TTC549 (cell line): ENCODE measurements at regions not wholly inside any gene's neighbourhood (a gene's known extent, or its start where the extent isn't known, plus 50 kb on each side); places are given as distances from the start of the nearest gene placed in this dataset.
A peak's percentile ranks its signal among the peaks of the same experiment; 100 is the strongest.
"Not testable (repeated sequence)": the region's sequence is repeated elsewhere in the genome, so short reads cannot be mapped to it uniquely, and the experiment has no call there.

Experiments
- FAIRE-seq: peaks from 2 replicates; lab custom pipeline; 2012; peaks lifted over from hg19 to GRCh38; lab: Jason Lieb, UNC

GRCh38 chr10:52950578-52950977, 178.0 kb upstream of the MBL2 start:
- no peak for FAIRE-seq

GRCh38 chr10:52949899-52950298, 177.3 kb upstream of the MBL2 start:
- FAIRE-seq = no peak

DNA sequence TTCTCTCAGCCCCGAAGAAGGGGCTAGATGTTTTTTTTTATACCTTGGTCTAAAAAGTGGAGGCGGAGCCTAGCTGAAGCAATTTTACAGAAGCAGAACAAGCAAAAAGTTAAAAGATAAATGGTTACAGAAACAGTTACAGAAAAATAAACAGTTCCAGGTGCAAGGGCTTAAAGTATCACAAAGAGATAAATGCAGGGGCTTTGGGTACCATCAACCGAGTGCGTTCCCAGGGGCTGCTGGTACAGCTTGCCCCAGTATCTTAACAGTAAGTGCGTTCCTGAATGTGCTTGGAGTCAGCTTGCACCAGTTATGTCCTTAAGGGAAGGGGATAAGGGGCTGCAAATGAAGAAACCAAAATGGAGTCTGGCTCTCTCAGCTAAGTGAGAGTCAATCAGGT, 173.9 kb upstream of the MBL2 start:
- no peak for FAIRE-seq

- FAIRE-seq = not testable (repeated sequence)
Observed at GRCh38 chr10:52945521-52945920, 172.9 kb upstream of the MBL2 start.

- FAIRE-seq = no peak
Observed at GRCh38 chr10:52940921-52941320, 168.3 kb upstream of the MBL2 start.

DNA sequence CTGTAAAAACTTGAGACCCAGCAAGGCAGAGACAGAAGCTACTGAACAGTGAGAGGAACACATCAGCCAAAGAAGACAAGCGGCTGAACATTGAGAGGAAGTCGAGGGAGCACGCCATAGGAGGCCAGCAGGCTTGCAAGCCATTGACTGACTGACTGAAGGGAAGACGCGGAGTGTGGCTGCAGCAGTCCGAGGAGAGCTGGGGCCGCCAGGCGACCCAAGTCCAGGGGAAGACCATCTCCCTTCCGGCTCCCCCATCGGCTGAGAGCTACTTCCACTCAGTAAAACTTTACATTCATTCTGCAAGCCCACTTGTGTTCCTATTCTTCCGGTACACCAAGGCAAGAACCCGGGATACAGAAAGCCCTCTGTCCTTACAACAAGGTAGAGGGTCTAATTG, 167.3 kb upstream of the MBL2 start:
- FAIRE-seq = no peak

DNA sequence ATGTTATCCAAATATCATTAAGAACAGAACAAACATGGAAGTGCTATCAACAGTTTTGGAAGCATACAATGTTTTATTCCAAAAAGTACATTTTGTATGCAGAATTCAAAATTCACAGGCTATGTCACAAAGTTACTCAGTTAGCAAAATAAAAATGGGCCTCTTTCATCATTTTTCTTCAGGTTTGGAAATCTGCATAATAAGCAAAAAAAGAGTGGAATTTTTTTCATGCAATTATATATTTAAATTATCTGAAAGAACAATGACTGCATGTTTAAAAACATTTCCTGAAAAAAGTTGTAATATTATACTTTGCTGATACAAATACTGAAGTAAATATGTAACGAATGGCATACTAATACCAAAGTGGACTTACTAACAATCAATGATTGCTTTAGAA, 161.2 kb upstream of the MBL2 start:
- no peak for FAIRE-seq

GRCh38 chr10:52927678-52928077, 155.1 kb upstream of the MBL2 start:
- FAIRE-seq = no peak

DNA sequence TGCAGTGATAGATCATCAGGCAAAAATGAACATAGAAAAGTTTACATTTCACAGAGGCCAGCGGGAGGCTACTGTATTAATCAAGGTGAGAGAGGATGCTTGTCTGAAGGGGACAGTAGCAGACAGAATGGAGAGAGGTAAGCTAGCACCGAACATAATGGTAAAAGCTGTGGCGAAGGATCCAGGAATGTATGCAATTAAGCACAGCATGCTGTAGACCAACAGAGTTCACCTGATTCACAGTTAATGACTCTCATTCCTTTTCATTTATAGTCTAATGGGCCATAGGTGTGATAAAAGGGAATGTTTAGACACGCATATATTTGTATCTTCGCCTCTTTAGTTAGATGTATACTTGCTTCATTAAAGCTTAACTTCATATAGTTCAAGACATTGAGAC, 150.9 kb upstream of the MBL2 start:
- FAIRE-seq = no peak

GRCh38 chr10:52918714-52919305, 146.2 kb upstream of the MBL2 start:
- no peak for FAIRE-seq

DNA sequence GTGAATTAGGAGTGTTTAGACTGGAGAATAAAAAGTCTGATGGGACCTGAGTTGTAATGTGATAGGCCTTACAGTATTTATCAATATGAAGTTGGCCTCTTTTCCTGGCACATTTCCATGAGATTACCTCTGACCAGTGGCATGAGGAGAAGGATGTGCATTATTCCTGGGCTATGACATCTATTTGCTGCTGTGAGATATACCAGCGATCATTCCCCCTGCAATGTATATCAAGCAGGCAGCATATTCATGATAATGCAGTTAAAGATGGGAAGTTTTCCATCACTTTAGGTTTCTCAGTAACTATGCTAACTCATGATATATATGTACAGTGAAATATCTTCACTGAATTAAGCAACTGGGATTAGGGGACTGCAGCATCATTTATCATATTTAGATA, 142.8 kb upstream of the MBL2 start:
- no peak for FAIRE-seq

- no peak for FAIRE-seq
Observed at GRCh38 chr10:52911163-52911562, 138.6 kb upstream of the MBL2 start.

- FAIRE-seq = no peak
Observed at GRCh38 chr10:52908478-52908877, 135.9 kb upstream of the MBL2 start.

GRCh38 chr10:52906046-52906445, 133.5 kb upstream of the MBL2 start:
- FAIRE-seq = no peak

DNA sequence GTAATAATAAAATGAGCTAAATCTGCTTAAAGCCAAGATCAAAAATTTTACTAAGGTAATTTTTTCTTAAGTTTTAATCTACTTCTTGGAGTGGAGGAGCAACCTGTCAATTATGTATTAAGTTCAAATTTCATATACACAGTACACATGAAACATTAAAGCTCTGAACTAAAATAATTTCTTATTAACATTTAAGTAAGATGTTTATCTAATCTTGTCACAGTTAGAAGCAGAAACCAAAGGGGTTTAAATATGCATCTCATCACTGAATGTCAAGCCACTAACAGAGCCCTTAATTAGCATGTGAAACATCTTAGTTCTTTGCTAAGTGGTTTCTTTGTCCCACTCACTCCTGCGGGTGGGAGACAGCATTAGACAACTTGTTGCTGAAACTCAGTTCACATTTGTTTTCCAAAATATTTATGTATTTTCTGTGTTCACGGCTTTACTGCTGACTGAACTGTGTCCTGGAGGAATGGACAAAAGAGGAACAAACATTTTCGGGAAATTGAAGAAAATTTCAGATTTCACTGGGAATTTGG, 130.9 kb upstream of the MBL2 start:
- FAIRE-seq = no peak

DNA sequence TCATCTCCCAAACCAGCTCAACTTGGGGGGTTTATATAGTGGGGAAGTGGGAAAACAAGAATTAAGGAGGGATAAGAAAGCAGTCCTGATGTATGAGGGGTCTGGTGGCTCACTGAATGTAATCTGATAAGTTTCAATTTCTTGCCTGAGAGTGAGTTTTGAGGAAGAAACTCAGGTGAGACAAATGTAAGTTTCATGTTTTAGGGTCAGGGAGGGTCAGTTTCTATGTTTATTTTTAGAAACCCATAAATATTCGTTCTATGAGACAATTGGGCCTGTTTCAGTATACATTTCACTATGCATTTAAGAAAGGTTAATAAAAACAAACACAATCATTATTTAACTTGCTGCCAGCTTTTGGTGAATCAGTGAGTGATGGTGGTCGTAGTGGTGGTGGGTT, 128.0 kb upstream of the MBL2 start:
- no peak for FAIRE-seq

DNA sequence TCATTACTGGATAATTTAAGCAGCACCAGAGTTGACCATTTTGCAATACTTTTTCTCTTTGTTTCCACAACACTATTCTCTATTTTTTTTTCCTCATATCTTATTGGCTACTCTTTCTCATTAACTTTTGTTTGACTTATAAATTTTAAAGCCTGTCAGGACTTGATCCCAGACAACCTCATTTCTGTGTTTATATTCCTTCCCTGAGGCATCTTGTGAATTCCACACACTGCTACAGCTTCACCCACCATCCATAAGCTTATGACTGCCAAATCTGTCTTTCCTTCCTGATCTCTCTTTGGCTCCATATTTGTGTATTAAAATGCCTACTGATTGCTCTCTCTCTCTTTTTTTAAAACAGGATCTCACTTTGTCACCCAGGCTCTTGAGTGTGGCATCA, 124.6 kb upstream of the MBL2 start:
- FAIRE-seq = no peak

GRCh38 chr10:52895059-52895458, 122.5 kb upstream of the MBL2 start:
- no peak for FAIRE-seq

DNA sequence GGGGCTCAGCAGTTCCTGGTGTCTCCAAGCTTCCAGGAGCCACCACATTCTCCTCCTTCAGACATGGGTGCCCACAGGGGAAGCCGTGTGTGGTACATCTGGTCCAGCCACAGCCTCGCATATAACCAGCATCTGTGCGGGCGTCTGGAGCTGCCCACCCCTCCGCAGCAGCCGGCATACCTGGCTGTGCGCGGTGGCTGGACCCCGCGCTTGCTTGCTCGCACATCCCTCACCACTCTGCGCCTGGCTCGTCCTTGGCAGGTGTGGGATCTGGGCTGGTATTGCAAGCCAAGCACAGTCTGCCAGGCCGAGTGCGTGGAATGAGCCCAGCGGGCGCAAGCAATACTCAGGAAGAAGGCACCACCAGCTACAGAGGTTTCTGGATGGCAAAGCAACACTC, 117.7 kb upstream of the MBL2 start:
- FAIRE-seq = no peak

DNA sequence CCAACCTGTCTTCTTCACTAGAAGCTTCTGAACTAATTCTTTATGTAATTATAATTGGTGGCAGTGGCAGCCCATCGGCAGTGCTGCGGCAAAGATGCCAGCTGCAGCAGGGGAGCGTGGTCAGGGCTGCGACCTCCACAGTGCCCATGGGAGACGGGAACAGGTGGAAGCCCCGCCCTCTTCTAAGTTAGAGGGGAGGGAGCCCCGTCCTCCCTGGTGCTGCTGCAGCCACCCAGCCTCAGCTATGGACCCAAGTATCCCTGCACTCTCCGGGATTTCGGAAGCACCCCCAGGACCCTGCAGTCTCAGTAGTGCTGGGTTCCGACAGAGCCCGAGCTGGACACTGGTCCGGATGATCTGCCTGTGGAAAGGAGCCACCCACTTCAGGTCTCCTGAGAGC, 117.0 kb upstream of the MBL2 start:
- no peak for FAIRE-seq

DNA sequence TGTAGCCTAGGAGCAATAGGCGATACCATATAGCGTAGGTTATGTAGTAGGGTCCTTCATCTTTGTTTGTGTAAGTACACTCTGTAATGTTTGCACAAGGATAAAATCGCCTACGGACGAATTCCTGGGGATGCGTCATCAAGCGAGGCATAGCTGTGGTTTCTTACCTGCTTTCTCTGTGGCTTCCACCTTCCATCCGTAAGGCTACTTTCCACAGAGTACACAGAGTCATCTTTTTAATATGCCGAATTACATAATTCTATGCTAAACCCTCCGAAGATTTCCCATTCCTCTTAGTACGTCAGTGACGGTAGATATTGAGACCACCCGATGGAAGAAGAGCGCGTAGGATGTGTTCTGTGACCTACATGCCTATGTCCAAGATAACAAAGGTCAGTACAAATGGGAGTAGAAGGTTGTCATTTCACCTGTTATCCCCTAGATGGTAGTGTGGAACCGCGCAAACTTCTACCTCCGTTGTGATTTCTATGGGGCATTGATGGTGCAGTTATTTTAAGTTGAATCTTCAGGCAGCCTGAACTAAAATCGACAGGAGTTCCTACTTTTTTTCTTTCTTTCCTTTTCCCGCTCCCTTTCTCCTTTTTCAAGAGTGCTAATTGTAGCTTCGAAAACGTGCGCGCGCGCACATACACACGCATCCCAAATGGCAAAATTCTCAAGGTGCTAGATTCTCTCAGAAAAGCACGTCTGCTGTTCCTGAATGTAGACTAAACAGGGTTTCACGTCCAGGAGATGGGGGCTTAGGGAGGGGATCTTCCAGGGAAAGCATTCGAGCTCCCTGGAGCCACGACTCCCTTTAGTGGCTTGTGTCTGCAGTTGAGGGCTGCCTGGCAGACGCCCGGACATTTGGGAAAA, 111.7 kb upstream of the MBL2 start:
- FAIRE-seq = peak; percentile 80

DNA sequence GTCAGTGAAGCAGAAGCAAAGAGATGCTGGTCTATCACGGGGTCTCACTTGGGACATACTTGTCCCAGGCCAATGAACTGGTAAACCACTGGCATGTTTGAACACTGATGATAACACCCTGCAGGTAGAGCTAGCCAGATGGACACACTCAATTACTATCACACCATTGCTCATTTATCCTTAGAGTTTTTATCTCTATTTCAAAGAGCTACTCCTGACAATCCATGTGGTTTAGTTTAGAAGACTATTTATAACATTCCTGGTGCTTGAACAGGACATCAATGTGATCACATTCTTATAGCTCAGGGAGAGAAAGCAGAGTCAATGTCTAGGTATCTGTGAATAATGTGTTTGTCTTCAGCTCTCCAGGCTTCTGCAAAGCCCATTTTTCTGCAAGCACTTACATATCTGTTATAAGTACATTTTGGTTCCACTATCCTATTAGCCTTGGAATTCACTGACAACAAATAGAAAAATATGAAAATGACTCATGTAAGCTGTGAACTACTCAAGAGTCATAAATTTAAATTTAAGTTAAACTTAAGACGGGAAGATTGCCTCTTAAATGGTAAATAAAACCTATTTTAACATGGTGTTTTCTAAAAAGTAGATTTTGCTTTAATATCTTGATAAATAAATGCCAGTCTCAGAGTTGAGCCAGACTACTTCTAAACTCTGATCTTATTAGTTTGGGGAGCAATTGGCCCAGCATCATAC, 106.7 kb upstream of the MBL2 start:
- no peak for FAIRE-seq

GRCh38 chr10:52877451-52877850, 104.9 kb upstream of the MBL2 start:
- no peak for FAIRE-seq
